ENCODE measurements at regions not wholly inside any gene's neighbourhood (a gene's known extent, or its start where the extent isn't known, plus 50 kb on each side); places are given as distances from the start of the nearest gene placed in this dataset.

DNA sequence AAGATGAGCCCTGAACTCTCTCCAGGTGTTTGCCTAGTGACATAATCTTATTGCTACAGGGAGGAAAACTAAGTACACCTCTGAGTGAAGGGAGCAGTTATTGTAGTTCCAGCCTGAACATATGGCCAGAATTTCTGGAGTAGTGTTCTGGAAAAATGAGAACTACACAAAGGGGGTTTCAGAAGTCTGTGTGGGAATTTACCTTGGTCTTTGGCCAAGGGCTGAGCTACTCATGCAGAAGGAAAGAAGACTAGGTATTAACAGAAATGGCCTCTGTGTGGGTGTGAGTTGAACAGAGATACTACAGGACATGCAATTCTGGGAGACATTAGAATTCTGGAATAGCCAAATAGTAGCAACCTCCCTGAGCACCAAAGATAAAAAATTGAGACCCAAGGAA lies 1009.7 kb upstream of the GJE1 start:
- peaks cover 3% of the 10 kb centered on the region for H3K4me1 Mint-ChIP-seq
- DNase-seq (no peak), ATAC-seq (no peak)
- H3K36me3 Mint-ChIP-seq (ENCODE audit: low read depth): no peaks in the 10 kb centered on the region
- H3K27me3 Mint-ChIP-seq: peaks cover 6% of the 10 kb centered on the region
- no peak overlapping the region for H3K27ac Mint-ChIP-seq
- no peaks in the 10 kb centered on the region for H3K9me3 ChIP-seq (ENCODE audit: control insufficient read depth, low read length, poor library complexity, severe bottlenecking)
- no peak overlapping the region for H3K4me3 Mint-ChIP-seq

DNA sequence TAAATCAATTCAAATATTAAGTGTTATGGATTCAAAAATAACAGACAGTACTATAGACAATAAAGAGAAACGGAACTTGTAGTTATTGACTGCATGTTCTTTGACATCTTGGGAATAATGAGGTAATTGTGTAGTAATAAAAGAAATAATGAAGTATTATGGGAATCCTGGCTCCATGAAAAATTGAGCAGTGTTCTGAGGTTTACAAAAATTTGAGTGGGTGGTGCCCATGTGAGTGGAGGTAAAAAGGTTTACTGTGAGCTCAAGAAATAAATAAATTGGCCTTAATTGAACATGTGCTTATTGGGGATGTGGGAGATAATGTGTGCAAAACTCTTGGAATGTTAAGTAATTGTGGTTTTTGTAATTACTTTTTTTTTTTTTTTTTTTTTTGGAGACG lies 1013.7 kb upstream of the GJE1 start:
- no peak overlapping the region for H3K4me3 Mint-ChIP-seq
- H3K9me3 ChIP-seq (ENCODE audit: control insufficient read depth, low read length, poor library complexity, severe bottlenecking): no peaks in the 10 kb centered on the region
- no peak overlapping the region for H3K27ac Mint-ChIP-seq
- H3K36me3 Mint-ChIP-seq (ENCODE audit: low read depth): no peaks in the 10 kb centered on the region
- peaks cover 1% of the 10 kb centered on the region for H3K27me3 Mint-ChIP-seq
- ATAC-seq (no peak), DNase-seq (no peak)
- peaks cover 1% of the 10 kb centered on the region for H3K4me1 Mint-ChIP-seq

DNA sequence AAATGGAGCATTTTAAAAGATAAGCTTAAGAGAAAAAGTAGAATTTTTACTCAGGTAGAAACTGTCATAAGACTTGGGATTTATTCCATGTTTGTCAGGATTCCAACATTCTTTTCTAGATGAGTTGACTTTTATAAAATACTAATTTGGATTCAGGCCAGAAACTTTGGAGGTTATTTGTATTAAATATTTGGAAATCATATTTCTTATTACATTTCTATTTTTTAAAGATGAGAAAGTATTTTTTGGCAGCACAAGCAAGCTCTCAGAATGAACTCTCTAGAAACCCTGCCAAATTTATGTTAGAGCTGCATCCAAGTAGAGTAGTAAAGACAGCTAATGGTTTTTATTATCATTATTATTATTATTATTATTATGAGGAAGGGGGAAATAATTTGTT lies 1014.9 kb upstream of the GJE1 start:
- Mint-ChIP-seq H3K4me1 (no peaks in the 10 kb centered on the region), H3K4me3 (no peak overlapping the region), H3K27ac (no peak overlapping the region), H3K27me3 (no peaks in the 10 kb centered on the region), H3K36me3 (ENCODE audit: low read depth) (no peaks in the 10 kb centered on the region)
- no peaks in the 10 kb centered on the region for H3K9me3 ChIP-seq (ENCODE audit: control insufficient read depth, low read length, poor library complexity, severe bottlenecking)
- DNase-seq: no peak
- no peak for ATAC-seq

DNA sequence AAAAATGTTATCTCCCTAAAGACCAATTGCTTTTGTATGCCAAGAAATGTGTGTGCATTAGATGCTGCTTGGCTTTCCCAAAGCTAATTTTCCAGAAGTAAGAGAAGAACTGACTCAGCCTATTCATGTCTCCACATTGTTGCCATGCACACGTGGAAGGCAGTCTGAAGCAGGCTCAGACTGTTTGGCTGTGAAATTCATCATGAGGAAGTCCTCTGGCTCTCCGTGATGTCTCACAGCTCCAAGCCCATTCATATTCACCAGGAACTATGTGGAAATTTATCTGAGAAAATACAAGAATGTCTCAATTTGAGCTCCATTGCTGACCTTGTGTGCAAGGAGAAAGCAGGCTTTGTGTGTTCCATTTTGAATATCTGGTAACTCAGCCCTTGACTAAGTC lies 1022.2 kb upstream of the GJE1 start:
- no peaks in the 10 kb centered on the region for H3K27me3 Mint-ChIP-seq
- H3K9me3 ChIP-seq (ENCODE audit: control insufficient read depth, low read length, poor library complexity, severe bottlenecking): no peaks in the 10 kb centered on the region
- no peak overlapping the region for H3K4me3 Mint-ChIP-seq
- H3K27ac Mint-ChIP-seq: no peak overlapping the region
- H3K4me1 Mint-ChIP-seq: no peaks in the 10 kb centered on the region
- H3K36me3 Mint-ChIP-seq (ENCODE audit: low read depth): no peaks in the 10 kb centered on the region
- ATAC-seq: no peak
- DNase-seq: no peak

DNA sequence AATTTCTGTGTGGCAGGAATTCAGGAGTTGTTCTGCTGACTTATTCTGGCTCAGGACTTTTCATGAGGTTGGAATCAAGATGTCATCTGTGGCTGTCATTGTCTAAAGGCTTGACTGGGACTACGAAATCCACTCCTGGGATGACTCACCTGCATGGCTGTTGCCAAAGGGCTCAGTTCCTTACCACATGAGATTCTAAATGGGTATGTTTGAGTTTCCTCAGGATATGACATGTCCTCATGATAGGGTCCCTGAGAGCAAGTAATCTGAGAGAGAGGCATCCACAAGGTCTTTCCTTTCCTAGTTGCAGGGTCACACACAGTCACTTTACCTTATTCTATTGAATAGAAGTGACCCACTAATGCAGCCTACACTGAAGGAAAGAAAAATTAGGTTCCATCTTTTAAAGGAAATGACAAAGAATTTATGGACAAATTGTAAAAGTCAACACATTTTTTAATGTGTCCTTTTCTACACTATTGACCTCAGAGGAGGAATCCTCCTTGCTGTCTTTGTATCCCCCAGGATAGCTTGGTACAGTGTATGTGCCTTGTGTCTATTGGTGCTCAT lies 1025.0 kb upstream of the GJE1 start:
- Mint-ChIP-seq H3K27me3 (no peaks in the 10 kb centered on the region), H3K4me1 (no peaks in the 10 kb centered on the region), H3K27ac (no peak overlapping the region), H3K4me3 (no peak overlapping the region), H3K36me3 (ENCODE audit: low read depth) (no peaks in the 10 kb centered on the region)
- no peaks in the 10 kb centered on the region for H3K9me3 ChIP-seq (ENCODE audit: control insufficient read depth, low read length, poor library complexity, severe bottlenecking)
- DNase-seq (no peak), ATAC-seq (no peak)

DNA sequence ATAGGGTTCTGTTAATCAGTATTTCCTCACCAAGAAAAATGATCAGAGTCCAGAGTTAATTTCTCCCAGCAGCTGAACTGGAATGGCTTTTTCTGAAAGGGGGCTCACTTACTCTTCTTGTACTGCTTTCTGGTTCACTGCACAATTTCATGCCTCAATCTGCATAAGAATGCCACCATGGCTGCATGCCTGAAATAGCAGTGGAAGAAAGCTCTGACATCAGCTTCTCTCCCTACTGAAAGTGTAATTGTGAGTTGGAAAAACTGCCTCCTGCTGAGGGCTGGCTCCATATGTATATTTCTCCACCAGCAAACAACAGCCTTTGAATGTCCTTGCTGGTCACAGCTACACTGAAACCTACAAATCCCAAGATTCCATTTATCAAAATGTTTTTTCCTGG lies 1027.2 kb upstream of the GJE1 start:
- no peaks in the 10 kb centered on the region for H3K36me3 Mint-ChIP-seq (ENCODE audit: low read depth)
- no peak overlapping the region for H3K4me3 Mint-ChIP-seq
- H3K27me3 Mint-ChIP-seq: no peaks in the 10 kb centered on the region
- no peaks in the 10 kb centered on the region for H3K4me1 Mint-ChIP-seq
- no peak for ATAC-seq
- no peak for DNase-seq
- H3K9me3 ChIP-seq (ENCODE audit: control insufficient read depth, low read length, poor library complexity, severe bottlenecking): no peaks in the 10 kb centered on the region
- no peak overlapping the region for H3K27ac Mint-ChIP-seq

DNA sequence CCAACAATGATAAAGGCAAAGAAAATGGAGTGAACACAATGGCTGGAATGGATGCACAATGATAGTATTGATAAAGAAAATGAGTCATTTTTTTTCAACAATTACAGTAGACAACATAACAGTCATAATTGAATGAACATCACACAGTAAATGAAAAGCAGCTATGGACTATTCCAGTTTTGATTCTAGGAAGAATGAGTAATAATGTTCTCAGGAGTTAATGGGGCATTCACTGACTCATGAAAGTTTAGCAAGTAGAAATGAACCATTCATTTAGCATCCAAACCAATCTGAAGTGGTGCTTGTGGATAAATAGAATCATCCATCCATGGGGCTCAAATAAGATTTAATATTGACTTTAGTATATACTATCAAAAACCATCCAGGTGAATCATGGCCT lies 1029.5 kb upstream of the GJE1 start:
- ATAC-seq (no peak), DNase-seq (no peak)
- H3K27ac Mint-ChIP-seq: no peak overlapping the region
- H3K27me3 Mint-ChIP-seq: peaks cover 4% of the 10 kb centered on the region
- no peaks in the 10 kb centered on the region for H3K36me3 Mint-ChIP-seq (ENCODE audit: low read depth)
- H3K4me3 Mint-ChIP-seq: no peak overlapping the region
- no peaks in the 10 kb centered on the region for H3K4me1 Mint-ChIP-seq
- no peaks in the 10 kb centered on the region for H3K9me3 ChIP-seq (ENCODE audit: control insufficient read depth, low read length, poor library complexity, severe bottlenecking)

DNA sequence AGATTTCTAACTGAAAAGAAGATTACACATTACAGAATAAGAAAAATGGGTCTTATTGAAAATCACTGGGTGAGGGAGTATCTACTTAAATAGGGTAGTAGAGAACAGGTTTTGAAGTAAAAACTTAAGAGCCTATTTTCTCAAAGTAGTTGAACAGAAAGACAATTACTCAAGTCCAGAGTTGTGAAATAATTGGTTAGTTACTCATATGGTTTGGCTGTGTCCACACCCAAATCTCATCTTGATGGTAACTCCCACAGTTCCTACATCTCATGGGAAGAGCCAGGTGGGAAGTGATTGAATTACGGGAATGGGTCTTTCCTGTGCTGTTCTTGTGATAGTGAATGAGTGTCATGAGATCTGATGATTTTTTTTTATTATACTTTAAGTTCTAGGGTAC lies 1035.3 kb upstream of the GJE1 start:
- Mint-ChIP-seq H3K4me3 (no peak overlapping the region), H3K36me3 (ENCODE audit: low read depth) (no peaks in the 10 kb centered on the region), H3K27me3 (peaks cover 16% of the 10 kb centered on the region), H3K4me1 (no peaks in the 10 kb centered on the region), H3K27ac (no peak overlapping the region)
- no peaks in the 10 kb centered on the region for H3K9me3 ChIP-seq (ENCODE audit: control insufficient read depth, low read length, poor library complexity, severe bottlenecking)
- ATAC-seq (no peak), DNase-seq (no peak)

DNA sequence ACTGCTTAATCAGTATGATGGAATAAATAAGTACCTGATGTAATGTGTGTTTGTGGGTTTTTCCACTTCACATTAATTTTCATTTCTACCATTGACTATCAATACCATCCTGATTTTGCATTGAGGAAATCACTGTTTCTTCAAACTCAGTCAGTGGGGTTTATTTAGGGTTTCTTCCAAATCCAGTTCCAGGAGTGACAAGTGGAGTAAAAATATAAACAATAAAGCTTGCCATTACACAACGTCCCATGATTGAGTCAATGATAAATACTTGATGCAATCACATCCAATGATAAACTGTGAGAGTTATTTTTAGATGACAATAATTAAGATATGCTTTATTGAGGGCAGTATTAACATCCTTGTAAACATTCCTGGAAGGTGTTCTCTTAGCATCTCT lies 1037.4 kb upstream of the GJE1 start:
- H3K4me1 Mint-ChIP-seq: no peaks in the 10 kb centered on the region
- no peak overlapping the region for H3K4me3 Mint-ChIP-seq
- ATAC-seq: no peak
- H3K27ac Mint-ChIP-seq: no peak overlapping the region
- H3K27me3 Mint-ChIP-seq: peaks cover 16% of the 10 kb centered on the region
- no peak for DNase-seq
- H3K36me3 Mint-ChIP-seq (ENCODE audit: low read depth): no peaks in the 10 kb centered on the region
- H3K9me3 ChIP-seq (ENCODE audit: control insufficient read depth, low read length, poor library complexity, severe bottlenecking): no peaks in the 10 kb centered on the region

DNA sequence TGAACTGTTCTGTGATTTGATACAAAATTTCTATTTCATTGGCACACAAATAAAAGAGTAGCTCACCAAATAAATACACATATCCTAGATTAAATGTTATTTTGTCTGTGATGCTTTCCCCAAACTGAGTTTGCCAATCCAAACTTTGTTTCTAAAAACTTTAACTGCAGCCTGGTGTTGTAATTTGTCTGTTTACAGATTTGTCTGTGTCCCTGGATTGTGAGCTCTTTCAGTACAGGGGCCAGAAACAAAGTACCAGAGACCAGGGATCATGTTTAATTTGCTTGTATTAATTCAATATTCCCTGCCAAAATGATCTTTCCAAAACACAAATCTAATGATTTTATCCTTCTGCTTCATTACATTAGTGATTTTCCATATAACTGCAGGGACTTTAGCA lies 1044.6 kb upstream of the GJE1 start:
- Mint-ChIP-seq H3K4me3 (no peak overlapping the region), H3K4me1 (peaks cover 2% of the 10 kb centered on the region)
- ATAC-seq: no peak

DNA sequence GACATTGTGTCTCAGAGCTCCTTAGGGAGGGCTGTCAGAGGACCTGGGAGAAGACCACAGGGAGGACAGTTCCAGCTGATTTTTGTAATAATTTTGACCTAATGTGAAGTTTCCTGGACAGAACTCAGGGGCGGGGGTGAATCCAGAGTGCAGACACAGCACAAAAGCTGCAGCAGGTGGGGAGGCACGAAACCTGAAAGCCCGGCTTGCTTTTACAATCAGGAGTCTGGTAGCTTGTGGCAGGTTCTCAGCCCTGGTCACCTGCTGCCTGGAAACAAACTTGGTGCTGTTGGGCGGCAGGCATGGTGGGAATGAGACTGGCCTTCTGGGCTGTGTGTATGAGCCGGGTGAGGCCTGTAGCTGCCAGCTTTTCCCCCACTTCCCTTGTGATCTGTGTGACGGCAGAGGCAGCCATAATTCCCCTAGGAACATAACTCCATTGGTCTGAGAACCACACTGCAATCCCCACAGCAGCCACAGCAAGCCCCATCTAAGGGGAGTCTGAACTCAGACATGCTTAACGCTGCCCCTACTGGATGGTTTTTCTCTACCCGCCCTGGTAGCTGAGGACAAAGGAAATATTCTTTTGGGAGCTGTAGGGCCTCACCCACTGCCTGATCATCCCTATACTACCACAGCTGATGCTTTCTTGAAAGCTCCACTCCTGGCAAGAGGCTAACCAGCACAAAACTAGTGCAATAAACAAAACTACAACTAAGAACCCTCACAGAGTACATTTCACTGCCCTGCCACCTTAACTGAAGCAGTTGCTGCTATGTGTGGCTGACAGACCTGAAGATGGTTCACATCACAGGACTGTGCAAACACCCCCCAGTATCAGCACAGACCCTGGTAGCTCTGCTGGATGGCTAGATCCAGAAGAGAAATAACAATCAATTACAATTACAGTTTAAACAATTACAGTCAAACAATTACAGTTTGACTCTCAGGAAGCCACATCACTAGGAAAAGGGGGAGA lies 1055.1 kb upstream of the GJE1 start:
- no peak overlapping the region for H3K27ac Mint-ChIP-seq
- DNase-seq: no peak
- ATAC-seq: peak; percentile 44

More for the DNA sequence above, 1044.6 kb upstream of the GJE1 start:
- Mint-ChIP-seq H3K36me3 (ENCODE audit: low read depth) (no peaks in the 10 kb centered on the region), H3K27ac (no peak overlapping the region), H3K27me3 (no peaks in the 10 kb centered on the region)
- no peak for DNase-seq
- H3K9me3 ChIP-seq (ENCODE audit: control insufficient read depth, low read length, poor library complexity, severe bottlenecking): no peaks in the 10 kb centered on the region

DNA sequence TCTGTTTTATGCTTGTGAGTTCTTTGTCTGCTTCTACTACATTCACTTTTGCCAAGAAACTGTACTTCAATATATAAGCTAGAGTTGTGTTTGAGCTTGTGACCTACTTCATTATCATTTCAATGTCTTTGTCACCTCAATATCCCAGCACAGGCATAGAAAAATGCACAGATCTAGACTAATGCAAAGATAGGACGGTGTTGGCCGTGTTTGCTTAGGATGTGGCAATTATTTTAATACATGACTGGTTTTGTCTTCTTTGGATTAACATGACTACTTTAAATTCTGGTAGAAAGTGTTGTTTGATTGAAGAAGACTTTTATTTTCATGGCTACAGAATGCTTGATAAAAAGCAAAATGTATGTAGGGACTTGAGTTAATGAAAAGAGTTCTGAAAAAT lies 1075.0 kb upstream of the GJE1 start:
- H3K27ac Mint-ChIP-seq: no peak overlapping the region
- ATAC-seq: no peak
- H3K9me3 ChIP-seq (ENCODE audit: control insufficient read depth, low read length, poor library complexity, severe bottlenecking): no peaks in the 10 kb centered on the region
- no peak overlapping the region for H3K4me3 Mint-ChIP-seq
- DNase-seq: no peak
- no peaks in the 10 kb centered on the region for H3K36me3 Mint-ChIP-seq (ENCODE audit: low read depth)
- no peaks in the 10 kb centered on the region for H3K4me1 Mint-ChIP-seq
- H3K27me3 Mint-ChIP-seq: no peaks in the 10 kb centered on the region

More for the DNA sequence above, 1055.1 kb upstream of the GJE1 start:
- H3K9me3 ChIP-seq (ENCODE audit: control insufficient read depth, low read length, poor library complexity, severe bottlenecking): no peaks in the 10 kb centered on the region
- Mint-ChIP-seq H3K4me1 (no peaks in the 10 kb centered on the region), H3K27me3 (peaks cover 19% of the 10 kb centered on the region), H3K36me3 (ENCODE audit: low read depth) (no peaks in the 10 kb centered on the region), H3K4me3 (no peak overlapping the region)

DNA sequence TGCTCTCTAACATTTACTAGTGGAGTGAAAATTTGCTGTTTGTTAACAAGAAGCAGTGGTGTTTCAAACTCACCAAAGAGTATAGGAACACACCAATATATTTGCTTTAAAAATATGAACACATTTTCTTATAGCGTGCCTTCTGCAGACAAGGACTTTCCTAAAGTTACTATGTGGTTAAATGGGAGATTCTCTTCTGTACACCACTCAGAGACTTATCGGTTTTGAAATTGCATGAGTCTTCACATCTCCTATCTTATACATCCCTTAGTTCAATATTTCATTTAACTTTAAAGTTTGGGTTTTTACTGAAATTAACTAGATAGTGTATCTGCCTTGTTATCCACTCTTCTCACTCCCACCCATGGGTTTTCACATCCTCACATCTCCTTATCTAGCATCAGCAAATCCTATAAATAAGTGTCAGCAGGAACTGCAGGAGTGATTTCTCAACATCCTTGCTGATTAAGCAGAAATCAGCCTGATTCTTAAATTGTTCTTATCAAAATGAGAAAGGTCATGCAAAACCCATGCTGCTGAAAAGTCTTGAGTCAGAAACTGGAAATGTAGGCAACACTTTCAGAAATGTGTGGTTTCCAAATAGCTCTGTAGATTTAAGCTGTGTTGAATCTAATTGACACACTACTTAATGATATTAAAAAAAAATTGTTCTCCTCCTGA lies 1075.6 kb upstream of the GJE1 start:
- Mint-ChIP-seq H3K27me3 (no peaks in the 10 kb centered on the region), H3K36me3 (ENCODE audit: low read depth) (no peaks in the 10 kb centered on the region)
- ATAC-seq: no peak

More for the DNA sequence above, 1075.6 kb upstream of the GJE1 start:
- Mint-ChIP-seq H3K27ac (no peak overlapping the region), H3K4me1 (no peaks in the 10 kb centered on the region), H3K4me3 (no peak overlapping the region)
- DNase-seq: no peak
- no peaks in the 10 kb centered on the region for H3K9me3 ChIP-seq (ENCODE audit: control insufficient read depth, low read length, poor library complexity, severe bottlenecking)

Measured in T-helper 17 cell (primary cell).